ENCODE measurements at regions not wholly inside any gene's neighbourhood (a gene's known extent, or its start where the extent isn't known, plus 50 kb on each side); places are given as distances from the start of the nearest gene placed in this dataset.

GRCh38 chr9:108258640-108259039, 597.1 kb downstream of the ACTL7B start:
- WGBS (ENCODE audit: extremely low coverage, insufficient read length, low lambda C conversion rate), result no CpG with 5 or more reads among the region's 2 CpGs
- Histone ChIP-seq H2BK20ac (ENCODE audit: low read depth, low read length, poor library complexity, severe bottlenecking) (no peak overlapping the region), H3K27ac (ENCODE audit: insufficient read length, low read depth, low read length) (no peak overlapping the region), H3K23me2 (ENCODE audit: insufficient read length, low read depth, low read length, poor library complexity, severe bottlenecking) (no peaks in the 10 kb centered on the region), H3K4me1 (ENCODE audit: insufficient read depth, low read length) (no peaks in the 10 kb centered on the region), H2BK15ac (ENCODE audit: low read depth, low read length) (no peak overlapping the region), H3K9me3 (ENCODE audit: control insufficient read depth, low read depth, low read length) (no peaks in the 10 kb centered on the region), H2BK5ac (ENCODE audit: insufficient read length, low read length) (no peak overlapping the region), H2AK5ac (ENCODE audit: insufficient read length, low read length) (no peak overlapping the region), H3K4ac (ENCODE audit: low read depth, low read length) (no peak overlapping the region), H3K79me2 (ENCODE audit: insufficient read depth, low read length) (no peaks in the 10 kb centered on the region), H4K91ac (ENCODE audit: insufficient read length, low read depth, low read length) (no peak overlapping the region), H3K14ac (ENCODE audit: insufficient read depth, low read length) (no peak overlapping the region), H4K20me1 (ENCODE audit: control insufficient read depth, insufficient read depth, insufficient read length) (no peaks in the 10 kb centered on the region), H2BK120ac (ENCODE audit: low read depth, low read length, poor library complexity, severe bottlenecking) (no peak overlapping the region), H3T11ph (ENCODE audit: low read length) (no peak overlapping the region), H3K18ac (ENCODE audit: insufficient read length, low read depth, low read length) (no peak overlapping the region), H2BK12ac (ENCODE audit: insufficient read length, low read depth, low read length) (no peak overlapping the region), H4K8ac (replicated peaks; ENCODE audit: insufficient read length, low read depth, low read length) (no peak overlapping the region), H3K79me1 (ENCODE audit: insufficient read depth, low read depth, low read length, poor library complexity, severe bottlenecking) (no peaks in the 10 kb centered on the region), H2AFZ (ENCODE audit: low read length) (no peak overlapping the region), H3K23ac (ENCODE audit: insufficient read length, low read depth, low read length) (no peak overlapping the region), H3K4me2 (ENCODE audit: insufficient read depth, insufficient read length, low read length) (no peak overlapping the region), H3K27me3 (ENCODE audit: insufficient read depth, low read length) (no peaks in the 10 kb centered on the region), H4K5ac (ENCODE audit: insufficient read length, low read depth, low read length) (no peak overlapping the region), H3K9ac (ENCODE audit: extremely low read depth, insufficient read length, low read length) (no peak overlapping the region), H3K56ac (ENCODE audit: insufficient read length, low read depth, low read length) (no peak overlapping the region)
- no peak for TF ChIP-seq CTCF (conservative IDR thresholded peaks at IDR 0.05)
- Mint-ChIP-seq H3K27ac (no peak overlapping the region), H3K9me3 (peaks cover 0 to 3% of the 10 kb centered on the region in 2 experiments; a peak in 1 of 5 replicates), H3K4me3 (no peak overlapping the region), H3K27me3 (ENCODE audit: low read depth) (no peaks in the 10 kb centered on the region), H3K4me1 (no peaks in the 10 kb centered on the region), H3K36me3 (ENCODE audit: insufficient read depth in 1 of 3, low read depth in 3 of 3) (no peaks in the 10 kb centered on the region)
- DNase-seq, result no peak
